Stimulated activated CD4-positive, alpha-beta T cell treated with anti-CD3 and anti-CD28 coated beads, Interleukin-15, amount 100 ng/mL, for 1 hour (primary cell): ENCODE measurements at regions not wholly inside any gene's neighbourhood (a gene's known extent, or its start where the extent isn't known, plus 50 kb on each side); places are given as distances from the start of the nearest gene placed in this dataset.
A peak's percentile ranks its signal among the peaks of the same experiment; 100 is the strongest.

Source experiments
- DNase-seq, 2 donors: peaks; one replicate each; pipeline ENCODE4 v3.0.0-alpha.2; 2020; ENCODE audit warnings: low read depth in 1 of 2, low spot score in 1 of 2

- no peak for DNase-seq
Measured at GRCh38 chr1:88111816-88112215, 572.3 kb upstream of the PKN2 start.

GRCh38 chr1:88117597-88117996 lies 566.5 kb upstream of the PKN2 start:
- no peak for DNase-seq

- DNase-seq, result no peak
Measured at GRCh38 chr1:88118176-88118845, 565.8 kb upstream of the PKN2 start.

- no peak for DNase-seq
Measured at GRCh38 chr1:88124614-88125013, 559.5 kb upstream of the PKN2 start.

GRCh38 chr1:88126467-88126866 lies 557.6 kb upstream of the PKN2 start:
- DNase-seq, result no peak

GRCh38 chr1:88133991-88134390 lies 550.1 kb upstream of the PKN2 start:
- no peak for DNase-seq

GRCh38 chr1:88134983-88135921 lies 548.8 kb upstream of the PKN2 start:
- DNase-seq, result no peak

- DNase-seq, result no peak
Measured at GRCh38 chr1:88139633-88140032, 544.4 kb upstream of the PKN2 start.

- DNase-seq, result no peak
Measured at GRCh38 chr1:88140325-88140724, 543.7 kb upstream of the PKN2 start.

GRCh38 chr1:88141499-88142074 lies 542.5 kb upstream of the PKN2 start:
- DNase-seq, result no peak

GRCh38 chr1:88145752-88146151 lies 538.3 kb upstream of the PKN2 start:
- no peak for DNase-seq

GRCh38 chr1:88149686-88150085 lies 534.4 kb upstream of the PKN2 start:
- DNase-seq, result no peak

- no peak for DNase-seq
Measured at GRCh38 chr1:88150330-88150729, 533.7 kb upstream of the PKN2 start.

- DNase-seq, result no peak
Measured at GRCh38 chr1:88163187-88163586, 520.9 kb upstream of the PKN2 start.

GRCh38 chr1:88168126-88168525 lies 515.9 kb upstream of the PKN2 start:
- DNase-seq, result no peak

GRCh38 chr1:88169139-88169538 lies 514.9 kb upstream of the PKN2 start:
- no peak for DNase-seq

- no peak for DNase-seq
Measured at GRCh38 chr1:88169939-88170338, 514.1 kb upstream of the PKN2 start.

GRCh38 chr1:88175120-88175630 lies 508.9 kb upstream of the PKN2 start:
- DNase-seq, result no peak

GRCh38 chr1:88175631-88176226 lies 508.3 kb upstream of the PKN2 start:
- no peak for DNase-seq

GRCh38 chr1:88179943-88180342 lies 504.1 kb upstream of the PKN2 start:
- DNase-seq, result no peak

GRCh38 chr1:88180449-88181108 lies 503.5 kb upstream of the PKN2 start:
- DNase-seq, result peak; percentile 2 to 17
